Lung (tissue), 11 donors: ENCODE measurements at regions not wholly inside any gene's neighbourhood (a gene's known extent, or its start where the extent isn't known, plus 50 kb on each side); places are given as distances from the start of the nearest gene placed in this dataset.

Source experiments
- ATAC-seq: fragments of 200-7000 bp; cut with Tn5 transposase; one replicate; pipeline ENCODE4 v1.9.1; 2020; ENCODE audit warnings: moderate number of reproducible peaks; ENCODE audit not compliant: insufficient read depth, low FRiP score
- DNase-seq, 3 donors: peaks; one replicate each; pipeline ENCODE4 v3.0.0-alpha.2; 2013 to 2017
- H3K27ac ChIP-seq, 2 donors: one replicate each; pipeline ENCODE4 v1.5.1; 2013; ENCODE audit warnings: mild to moderate bottlenecking in 2 of 2, moderate library complexity in 2 of 2, control low read depth in 1 of 2, inconsistent platforms in 1 of 2, low read depth in 1 of 2, low read length in 1 of 2
- H3K27me3 ChIP-seq, 3 donors: one replicate each; pipeline ENCODE4 v1.5.1; 2013; ENCODE audit warnings: low read length in 2 of 3; ENCODE audit not compliant: control insufficient read depth in 3 of 3, insufficient read depth in 3 of 3
- H3K36me3 ChIP-seq, 4 donors: one replicate each; pipeline ENCODE4 v1.5.1; 2013; ENCODE audit warnings: low read length in 4 of 4, mild to moderate bottlenecking in 1 of 4, moderate library complexity in 1 of 4; ENCODE audit not compliant: control insufficient read depth in 4 of 4, insufficient read depth in 4 of 4
- H3K4me1 ChIP-seq, 5 donors: one replicate each; pipeline ENCODE4 v1.5.1; 2013; ENCODE audit warnings: low read length in 5 of 5, mild to moderate bottlenecking in 2 of 5, moderate library complexity in 1 of 5; ENCODE audit not compliant: control insufficient read depth in 5 of 5, insufficient read depth in 5 of 5
- H3K4me3 ChIP-seq: one replicate; pipeline ENCODE4 v1.5.1; 2013; ENCODE audit warnings: mild to moderate bottlenecking, control low read depth, moderate library complexity
- H3K9ac ChIP-seq, 2 donors: one replicate each; pipeline ENCODE4 v1.5.1; 2013; ENCODE audit warnings: low read length in 2 of 2, control low read depth in 1 of 2; ENCODE audit not compliant: insufficient read depth in 1 of 2
- H3K9me3 ChIP-seq, 4 donors: one replicate each; pipeline ENCODE4 v1.5.1; 2013; ENCODE audit warnings: low read length in 3 of 4, mild to moderate bottlenecking in 1 of 4, moderate library complexity in 1 of 4; ENCODE audit not compliant: control insufficient read depth in 4 of 4, insufficient read depth in 3 of 4
- WGBS, 2 donors: extraction: QIAGEN DNeasy Blood & Tissue Kit; methylation state at CpG; one replicate each; pipeline ENCODE4 v1.1.7; 2013; 5-methylcytosine and 5-hydroxymethylcytosine counted together
- TF ChIP-seq, protein P1 (sequence below): IDR thresholded peaks from 2 replicates; pipeline ENCODE4 v1.5.1; 2012; ENCODE audit warnings: mild to moderate bottlenecking; ENCODE audit errors: control extremely low read depth, extremely low read depth
- donor health status: control.
- donor health status: control.
- donor health status: Bipolar disorder and iron deficiency.
- donor health status: healthy.
- donor health status: DM: yes; HTN: yes; CAD: no.

DNA sequence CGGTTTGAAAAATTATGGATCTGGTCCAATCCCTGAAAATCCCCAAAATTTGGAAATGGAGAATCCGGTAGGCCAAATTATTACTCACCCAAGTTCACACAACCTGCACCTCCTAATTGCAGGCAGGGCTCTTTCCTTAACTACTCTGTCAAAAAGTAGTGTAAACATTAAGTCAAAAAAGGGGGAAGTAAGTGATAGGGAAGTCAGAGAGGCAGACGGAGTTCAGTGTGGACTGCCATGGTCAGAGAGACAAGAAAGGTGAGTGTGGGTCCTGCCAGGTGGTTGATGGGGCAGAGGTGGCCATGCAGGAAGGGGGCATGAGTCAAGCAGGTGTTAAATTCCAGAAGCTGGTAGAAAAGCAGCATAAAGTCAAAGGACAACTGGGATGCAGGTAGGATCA lies 83.5 kb upstream of the CALM2 start:
- Histone ChIP-seq H3K4me1 (peaks cover 0 to 4% (median 0%) of the 10 kb centered on the region in 5 donors), H3K36me3 (no peaks in the 10 kb centered on the region), H3K9me3 (no peaks in the 10 kb centered on the region), H3K4me3 (no peak overlapping the region), H3K27me3 (no peaks in the 10 kb centered on the region), H3K27ac (no peak overlapping the region), H3K9ac (no peak overlapping the region)
- TF ChIP-seq, protein P1, sequence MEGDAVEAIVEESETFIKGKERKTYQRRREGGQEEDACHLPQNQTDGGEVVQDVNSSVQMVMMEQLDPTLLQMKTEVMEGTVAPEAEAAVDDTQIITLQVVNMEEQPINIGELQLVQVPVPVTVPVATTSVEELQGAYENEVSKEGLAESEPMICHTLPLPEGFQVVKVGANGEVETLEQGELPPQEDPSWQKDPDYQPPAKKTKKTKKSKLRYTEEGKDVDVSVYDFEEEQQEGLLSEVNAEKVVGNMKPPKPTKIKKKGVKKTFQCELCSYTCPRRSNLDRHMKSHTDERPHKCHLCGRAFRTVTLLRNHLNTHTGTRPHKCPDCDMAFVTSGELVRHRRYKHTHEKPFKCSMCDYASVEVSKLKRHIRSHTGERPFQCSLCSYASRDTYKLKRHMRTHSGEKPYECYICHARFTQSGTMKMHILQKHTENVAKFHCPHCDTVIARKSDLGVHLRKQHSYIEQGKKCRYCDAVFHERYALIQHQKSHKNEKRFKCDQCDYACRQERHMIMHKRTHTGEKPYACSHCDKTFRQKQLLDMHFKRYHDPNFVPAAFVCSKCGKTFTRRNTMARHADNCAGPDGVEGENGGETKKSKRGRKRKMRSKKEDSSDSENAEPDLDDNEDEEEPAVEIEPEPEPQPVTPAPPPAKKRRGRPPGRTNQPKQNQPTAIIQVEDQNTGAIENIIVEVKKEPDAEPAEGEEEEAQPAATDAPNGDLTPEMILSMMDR = no peak
- WGBS, 2 donors = 50% methylated on average over 3 of the region's 3 CpGs
- no peak for ATAC-seq
- no peak for DNase-seq

DNA sequence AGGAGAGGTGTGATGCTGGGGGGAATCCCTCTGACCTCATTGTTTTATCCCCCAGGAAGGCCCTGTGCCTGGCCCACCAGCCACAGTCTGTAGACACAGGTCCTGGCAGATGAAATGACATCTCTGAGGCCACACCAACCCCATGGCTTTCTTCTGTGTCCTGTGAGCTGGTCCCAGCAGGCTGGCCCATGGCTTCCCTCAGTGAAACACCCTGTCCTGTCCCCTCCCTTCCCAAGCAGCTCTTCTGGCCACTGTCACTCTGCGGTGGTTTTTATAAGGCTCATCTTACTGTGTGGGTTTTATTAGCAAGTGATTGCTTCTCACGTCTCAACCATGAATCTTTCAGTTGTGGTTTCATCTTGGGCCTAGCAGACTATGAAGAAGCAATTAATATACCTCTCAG lies 81.6 kb upstream of the CALM2 start:
- H3K4me3 ChIP-seq = no peak overlapping the region
- no peak overlapping the region for H3K27ac ChIP-seq
- WGBS, 2 donors = 88 to 94% methylated on average over 2 of the region's 2 CpGs
- H3K9ac ChIP-seq = no peak overlapping the region
- peaks cover 0 to 4% (median 0%) of the 10 kb centered on the region in 5 donors for H3K4me1 ChIP-seq
- TF ChIP-seq, protein P1 = no peak
- H3K9me3 ChIP-seq = no peaks in the 10 kb centered on the region
- no peaks in the 10 kb centered on the region for H3K36me3 ChIP-seq
- DNase-seq = no peak
- ATAC-seq = no peak
- no peaks in the 10 kb centered on the region for H3K27me3 ChIP-seq

DNA sequence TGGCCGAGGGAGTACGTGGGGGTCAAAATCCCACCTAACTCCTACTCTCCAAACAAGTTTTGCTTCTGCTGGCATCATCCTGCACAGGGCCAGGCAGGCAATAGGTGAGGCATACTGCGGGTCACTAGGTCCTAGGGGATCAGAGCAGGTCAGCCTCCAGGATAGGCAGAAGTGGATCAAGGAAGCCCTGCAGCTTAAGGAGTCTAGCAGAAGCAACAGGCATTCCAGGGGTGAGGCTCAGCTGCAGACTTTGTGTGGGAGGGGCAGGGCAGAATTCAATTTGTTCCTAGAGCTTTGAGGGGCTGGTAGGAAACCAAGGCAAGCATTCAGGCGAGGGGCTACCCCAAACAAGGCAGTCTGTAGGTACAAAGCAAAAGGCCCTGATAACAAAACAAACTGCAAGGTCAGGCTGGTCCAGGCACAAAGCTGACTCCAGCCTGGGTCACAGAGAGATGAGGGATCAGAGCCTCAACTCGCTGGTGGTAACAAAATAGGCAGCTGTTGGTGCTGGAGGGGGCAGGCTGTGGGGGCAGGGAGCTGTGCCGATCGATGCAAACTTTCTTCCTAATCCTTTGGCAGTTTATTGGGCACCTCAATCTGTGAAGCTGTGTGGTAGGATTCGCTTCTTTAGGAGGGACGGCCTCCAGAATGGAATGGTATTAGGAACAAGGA lies 80.2 kb upstream of the CALM2 start:
- Histone ChIP-seq H3K36me3 (no peaks in the 10 kb centered on the region), H3K4me3 (no peak overlapping the region), H3K27me3 (no peaks in the 10 kb centered on the region), H3K9me3 (no peaks in the 10 kb centered on the region), H3K27ac (no peak overlapping the region), H3K4me1 (peaks cover 0 to 4% (median 0%) of the 10 kb centered on the region in 5 donors), H3K9ac (no peak overlapping the region)
- no peak for ATAC-seq
- 88 to 89% methylated on average over 9 of the region's 9 CpGs for WGBS, 2 donors
- TF ChIP-seq, protein P1 = no peak
- DNase-seq = no peak

DNA sequence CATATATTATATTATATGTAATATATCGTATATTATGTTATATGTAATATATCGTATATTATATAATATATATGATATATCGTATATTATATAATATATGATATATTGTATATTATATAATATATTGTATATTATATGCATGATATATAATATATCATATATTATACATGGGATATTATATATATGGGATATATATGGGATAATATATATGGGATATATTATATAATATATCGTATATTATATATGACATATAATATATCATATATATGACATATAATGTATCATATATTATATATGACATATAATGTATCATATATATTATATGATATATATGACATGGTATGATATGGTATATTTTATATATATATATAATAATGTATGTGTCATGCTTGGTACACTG lies 79.5 kb upstream of the CALM2 start:
- H3K27me3 ChIP-seq = no peaks in the 10 kb centered on the region
- no peaks in the 10 kb centered on the region for H3K9me3 ChIP-seq
- peaks cover 0 to 4% (median 0%) of the 10 kb centered on the region in 5 donors for H3K4me1 ChIP-seq
- H3K9ac ChIP-seq = no peak overlapping the region
- no peak for DNase-seq
- no peaks in the 10 kb centered on the region for H3K36me3 ChIP-seq
- 82 to 97% methylated on average over 4 of the region's 4 CpGs for WGBS, 2 donors
- no peak for ATAC-seq
- no peak overlapping the region for H3K27ac ChIP-seq
- H3K4me3 ChIP-seq = no peak overlapping the region
- TF ChIP-seq, protein P1 = no peak
